Sigmoid colon (tissue), 3 donors: ENCODE measurements at regions not wholly inside any gene's neighbourhood (a gene's known extent, or its start where the extent isn't known, plus 50 kb on each side); places are given as distances from the start of the nearest gene placed in this dataset.

Source experiments
- POLR2A ChIP-seq, 2 donors: fragments of 450-650 bp; IDR thresholded peaks; one replicate each; pipeline ENCODE4 v1.6.1; 2016; ENCODE audit warnings: antibody characterized with exemption in 2 of 2, mild to moderate bottlenecking in 2 of 2, moderate library complexity in 2 of 2
- TF ChIP-seq, protein P1 (sequence below), 4 experiments: fragments of 450-650 bp in 3 of 4; fragments of 200-600 bp in 1 of 4; IDR thresholded peaks; one replicate each; pipeline ENCODE4 v1.5.1; 2016 to 2019; ENCODE audit warnings: antibody characterized with exemption in 4 of 4, mild to moderate bottlenecking in 3 of 4, moderate library complexity in 2 of 4

DNA sequence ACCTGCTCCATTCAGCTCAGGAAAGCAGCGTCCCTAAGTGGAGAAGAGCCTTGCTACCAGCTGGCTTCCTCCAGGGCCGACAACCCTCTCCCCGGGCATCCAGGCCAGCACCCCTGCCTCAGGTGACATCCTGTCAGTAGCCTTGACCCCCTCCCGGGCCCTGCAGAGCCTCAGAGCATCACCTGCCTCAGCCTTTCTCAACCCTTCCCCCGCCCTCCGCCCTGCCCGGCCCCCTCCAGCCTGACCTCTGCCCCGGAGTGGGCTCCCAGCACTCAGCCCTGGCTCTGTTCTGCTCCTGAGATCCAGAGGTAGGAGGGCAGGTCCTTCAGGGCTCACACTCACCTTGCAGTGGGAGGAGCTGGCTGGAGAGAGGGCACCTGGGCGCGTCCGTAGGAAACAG, 73.8 kb upstream of the METRNL start:
- TF ChIP-seq, protein P1, sequence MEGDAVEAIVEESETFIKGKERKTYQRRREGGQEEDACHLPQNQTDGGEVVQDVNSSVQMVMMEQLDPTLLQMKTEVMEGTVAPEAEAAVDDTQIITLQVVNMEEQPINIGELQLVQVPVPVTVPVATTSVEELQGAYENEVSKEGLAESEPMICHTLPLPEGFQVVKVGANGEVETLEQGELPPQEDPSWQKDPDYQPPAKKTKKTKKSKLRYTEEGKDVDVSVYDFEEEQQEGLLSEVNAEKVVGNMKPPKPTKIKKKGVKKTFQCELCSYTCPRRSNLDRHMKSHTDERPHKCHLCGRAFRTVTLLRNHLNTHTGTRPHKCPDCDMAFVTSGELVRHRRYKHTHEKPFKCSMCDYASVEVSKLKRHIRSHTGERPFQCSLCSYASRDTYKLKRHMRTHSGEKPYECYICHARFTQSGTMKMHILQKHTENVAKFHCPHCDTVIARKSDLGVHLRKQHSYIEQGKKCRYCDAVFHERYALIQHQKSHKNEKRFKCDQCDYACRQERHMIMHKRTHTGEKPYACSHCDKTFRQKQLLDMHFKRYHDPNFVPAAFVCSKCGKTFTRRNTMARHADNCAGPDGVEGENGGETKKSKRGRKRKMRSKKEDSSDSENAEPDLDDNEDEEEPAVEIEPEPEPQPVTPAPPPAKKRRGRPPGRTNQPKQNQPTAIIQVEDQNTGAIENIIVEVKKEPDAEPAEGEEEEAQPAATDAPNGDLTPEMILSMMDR (IDR thresholded peaks at IDR 0.05) = no peak
- TF ChIP-seq POLR2A (IDR thresholded peaks at IDR 0.05) = no peak
